SK-N-MC (cell line): ENCODE measurements at regions not wholly inside any gene's neighbourhood (a gene's known extent, or its start where the extent isn't known, plus 50 kb on each side); places are given as distances from the start of the nearest gene placed in this dataset.

Source experiments
- EZH2 ChIP-seq: fragments of 200-600 bp; sonication (generic); IDR thresholded peaks from one replicate; pipeline ENCODE4 v1.6.1; 2017; ENCODE audit warnings: antibody characterized with exemption
- POLR2AphosphoS5 ChIP-seq: IDR thresholded peaks from 2 replicates; pipeline ENCODE4 v1.6.1; 2012; ENCODE audit warnings: mild to moderate bottlenecking, low read depth, low read length, borderline replicate concordance

DNA sequence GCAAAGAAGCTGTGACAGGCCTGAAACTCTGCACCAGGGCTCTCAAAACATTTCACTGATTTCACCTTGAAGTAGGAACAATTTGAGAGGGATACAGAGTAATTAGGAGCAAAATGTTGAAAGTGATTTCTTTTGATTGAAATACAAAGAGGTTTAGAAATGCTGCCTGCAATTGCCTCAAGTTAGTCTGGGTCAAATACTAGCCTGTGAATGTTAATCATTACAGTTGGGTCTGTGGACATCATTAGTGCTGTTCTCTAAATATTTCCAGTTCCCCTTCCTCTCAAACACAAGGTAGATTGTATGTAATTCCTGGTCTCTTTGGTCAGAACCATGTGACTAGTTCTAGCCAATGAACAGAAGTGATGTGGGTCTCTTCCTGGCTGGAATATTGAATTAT lies 152.3 kb upstream of the TSC22D2 start:
- TF ChIP-seq POLR2AphosphoS5 = no peak
- no peak for TF ChIP-seq EZH2
